GM21447 (cell line): ENCODE measurements at regions not wholly inside any gene's neighbourhood (a gene's known extent, or its start where the extent isn't known, plus 50 kb on each side); places are given as distances from the start of the nearest gene placed in this dataset.

Experiments used
- ATAC-seq: cut with Tn5 transposase; IDR thresholded peaks from one replicate; pipeline ENCODE4 v1.9.1; 2021; ENCODE audit not compliant: unreplicated experiment

DNA sequence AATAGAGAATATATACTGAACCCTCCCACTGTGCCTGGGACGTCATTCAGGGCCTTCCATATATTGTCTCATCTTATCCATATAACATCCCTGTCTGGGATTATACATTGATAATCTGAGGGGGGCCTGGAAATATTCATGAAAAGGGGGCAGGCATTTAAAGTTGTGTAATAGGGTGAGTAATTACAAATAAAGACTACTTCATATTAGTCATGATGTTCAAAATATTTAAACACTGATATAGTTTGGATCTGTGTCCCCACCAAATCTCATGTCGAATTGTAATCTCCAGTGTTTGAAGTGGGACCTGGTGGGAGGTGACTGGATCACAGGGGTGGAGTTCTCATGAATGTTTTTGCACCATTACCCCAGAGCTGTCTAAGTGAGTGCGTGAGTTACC, 97.8 kb downstream of the AQP9 start:
- no peak for ATAC-seq

DNA sequence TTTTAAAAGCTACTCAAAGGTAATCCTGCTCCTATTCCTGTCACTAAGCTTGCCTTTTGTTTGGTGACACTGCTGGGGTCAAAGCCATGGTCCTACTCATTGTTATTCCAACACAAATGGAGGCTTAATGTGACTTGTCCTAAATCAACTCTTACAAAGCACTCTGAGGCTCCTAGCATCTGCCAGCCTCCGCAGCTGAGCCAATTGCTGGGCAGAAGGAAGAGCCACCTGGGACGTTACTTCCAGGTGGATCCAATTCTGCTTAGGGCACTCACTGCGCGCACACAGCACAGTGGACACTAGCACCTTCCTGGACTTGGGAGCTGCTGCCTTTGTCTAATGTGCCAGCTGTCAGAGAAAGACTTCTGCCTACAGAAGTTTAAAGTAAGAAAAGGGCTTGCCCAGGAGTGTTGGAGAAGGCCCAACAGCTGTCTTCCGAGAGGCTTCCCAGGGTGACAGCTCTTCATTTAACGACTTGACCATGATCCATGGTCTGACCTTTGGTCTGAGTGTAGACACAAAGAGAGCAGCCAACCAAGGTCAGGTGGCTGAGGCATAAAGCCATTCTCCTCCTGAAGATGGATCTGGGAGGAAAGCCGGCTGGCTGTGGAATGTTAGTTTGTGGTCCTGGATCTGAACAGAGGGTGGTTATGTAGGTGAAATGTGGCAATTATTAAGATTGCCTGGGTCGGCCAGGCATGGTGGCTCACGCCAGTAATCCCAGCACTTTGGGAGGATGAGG, 102.2 kb downstream of the AQP9 start:
- ATAC-seq, result no peak

DNA sequence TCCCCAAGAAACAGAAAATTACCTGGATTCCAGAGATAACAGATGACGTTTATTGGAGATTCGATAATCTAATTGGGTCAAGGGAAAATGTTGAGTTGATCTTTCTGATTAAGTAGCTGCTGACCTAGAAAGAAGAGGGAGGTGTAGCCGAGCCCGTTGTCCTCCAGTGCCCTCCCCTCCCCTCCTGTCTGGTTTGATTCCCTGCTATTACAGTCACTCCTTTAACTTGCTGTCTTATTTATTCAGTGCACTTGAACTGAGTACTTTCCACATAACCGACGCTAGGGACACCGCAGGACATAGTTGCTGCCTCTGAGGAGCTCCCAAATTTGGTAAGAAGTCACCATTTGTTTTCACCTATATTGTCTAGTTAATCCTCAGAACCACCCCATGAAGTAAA, 103.7 kb downstream of the AQP9 start:
- no peak for ATAC-seq

DNA sequence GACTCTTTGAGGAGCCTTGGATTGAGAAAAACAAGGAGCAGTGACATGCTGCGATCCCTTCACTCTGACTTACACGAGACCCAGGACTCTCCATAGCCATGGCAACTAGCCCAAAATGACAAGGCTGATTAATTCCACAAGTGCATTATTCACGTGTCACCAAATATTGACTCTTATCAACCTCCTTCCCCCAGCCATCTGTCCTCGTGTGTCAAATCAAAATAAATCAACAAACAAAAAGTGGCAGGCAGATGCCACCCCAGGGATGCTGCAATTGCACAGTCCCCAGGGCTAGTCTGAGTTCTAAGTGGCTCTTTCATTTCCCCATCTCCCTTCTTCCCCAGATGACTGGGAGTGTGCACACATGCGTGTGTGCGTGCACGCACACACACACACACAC, 104.9 kb downstream of the AQP9 start:
- no peak for ATAC-seq

DNA sequence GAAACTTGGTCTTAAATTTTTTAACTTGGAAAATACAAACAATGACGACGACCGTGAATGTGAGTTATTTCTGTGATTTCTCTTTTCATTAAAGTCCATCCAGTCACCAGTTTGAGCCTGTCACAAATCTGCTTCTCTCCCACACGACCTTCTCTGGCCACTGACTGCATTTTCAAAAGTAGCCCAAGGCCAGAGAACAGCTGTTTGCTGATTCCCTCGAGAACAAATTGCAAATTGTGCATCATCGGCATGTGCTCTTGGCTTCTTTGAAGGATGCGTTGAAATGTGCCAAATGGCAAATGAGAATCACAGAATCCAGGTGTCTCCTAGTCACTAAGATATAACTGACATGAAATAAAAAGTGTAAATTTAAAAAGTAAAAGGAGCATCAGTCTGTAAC, 106.4 kb downstream of the AQP9 start:
- ATAC-seq, result no peak

DNA sequence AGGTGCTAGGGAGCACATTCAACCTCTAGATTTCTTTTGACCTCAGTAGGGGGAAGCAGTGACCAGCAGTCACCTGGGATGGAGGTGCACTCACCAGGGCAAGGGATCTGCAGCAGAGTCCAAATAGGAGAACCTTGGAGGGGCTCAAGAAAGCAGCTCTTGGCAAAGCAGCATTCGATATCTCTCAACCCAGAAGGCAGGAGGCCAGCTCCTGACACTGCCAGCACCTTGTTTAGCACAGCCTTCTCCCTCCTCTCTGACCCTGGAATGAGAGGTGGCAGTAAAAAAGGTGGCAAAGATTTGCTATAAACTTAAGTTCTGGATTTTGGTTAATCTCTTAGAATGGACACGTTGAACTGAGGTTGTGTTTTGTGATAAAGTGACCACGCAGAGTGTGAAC, 107.9 kb downstream of the AQP9 start:
- ATAC-seq, result no peak

DNA sequence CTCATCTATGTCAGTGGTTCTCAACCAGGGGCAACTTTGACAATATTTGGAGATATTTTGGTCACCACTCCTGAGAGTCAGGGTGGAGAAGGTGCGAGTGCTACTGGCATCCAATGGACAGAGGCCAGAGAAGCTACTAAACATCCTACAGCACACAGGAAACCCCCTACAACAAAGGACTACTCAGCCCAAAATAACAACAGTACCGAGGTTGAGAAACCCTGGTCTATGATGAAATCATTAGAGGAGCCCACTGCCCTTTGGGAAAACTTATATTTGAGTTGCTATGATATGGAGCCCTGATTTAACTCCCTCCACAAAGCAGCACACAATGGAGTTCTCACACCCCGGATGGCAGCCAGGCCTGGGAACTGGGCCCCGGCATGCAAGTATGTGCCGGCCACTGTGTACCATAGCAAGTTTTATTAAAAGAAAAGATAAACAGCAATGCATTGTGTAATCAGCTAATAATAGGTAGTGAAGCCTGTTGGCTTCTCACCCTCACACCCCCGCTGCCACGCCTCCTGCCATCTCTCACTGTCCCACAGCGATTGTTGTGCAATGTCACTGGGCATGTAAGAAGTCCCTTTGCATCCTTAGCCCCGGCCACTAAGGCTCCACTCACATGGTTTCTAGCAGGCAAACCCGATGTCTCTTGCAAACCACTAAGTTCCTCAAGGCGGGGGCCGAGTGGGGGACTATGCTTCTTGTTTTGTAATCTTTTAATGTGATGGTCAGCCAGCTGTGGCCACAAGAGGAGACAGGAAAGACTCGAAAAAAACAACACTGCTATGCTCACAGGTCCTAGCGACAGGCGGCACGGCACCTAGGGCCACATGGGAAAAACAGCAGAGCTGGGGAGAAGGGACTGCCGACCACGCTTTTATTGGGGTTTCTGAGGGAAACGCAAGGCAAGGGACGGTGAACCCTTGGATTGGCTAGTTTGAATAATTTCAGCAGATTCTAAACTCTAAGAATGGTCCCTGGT, 110.0 kb downstream of the AQP9 start:
- no peak for ATAC-seq

DNA sequence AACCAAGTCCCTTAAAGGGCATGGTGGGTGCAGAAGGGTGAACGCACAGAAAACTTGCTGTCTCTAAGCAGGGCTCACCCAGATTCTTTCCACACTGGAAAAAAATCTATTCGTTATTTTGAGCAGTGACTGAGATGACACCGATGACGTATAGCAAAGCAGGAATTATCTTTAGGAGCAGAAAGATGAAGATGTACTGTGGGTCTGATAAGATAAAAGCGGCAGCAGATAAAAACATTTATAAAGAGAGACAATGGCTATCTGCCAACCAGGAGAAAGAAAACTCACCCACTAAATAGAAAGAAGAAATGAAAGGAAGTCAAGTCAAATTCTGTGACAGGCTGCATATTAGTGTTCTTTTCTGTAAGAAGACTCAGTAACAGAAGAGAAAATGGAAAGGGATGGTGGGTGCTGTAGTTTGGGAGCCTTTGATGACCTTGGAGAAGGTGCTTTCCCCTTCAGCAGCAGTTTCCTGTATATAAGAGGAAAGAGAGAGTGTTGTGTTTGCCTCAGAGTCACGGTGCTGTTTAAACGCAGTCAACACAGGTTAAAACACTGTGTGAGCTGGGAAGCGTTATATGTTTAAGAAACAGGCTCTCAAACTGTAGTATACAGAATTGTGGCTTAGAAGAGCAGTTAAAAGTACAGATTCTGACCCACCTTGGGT, 111.6 kb downstream of the AQP9 start:
- ATAC-seq, result no peak

DNA sequence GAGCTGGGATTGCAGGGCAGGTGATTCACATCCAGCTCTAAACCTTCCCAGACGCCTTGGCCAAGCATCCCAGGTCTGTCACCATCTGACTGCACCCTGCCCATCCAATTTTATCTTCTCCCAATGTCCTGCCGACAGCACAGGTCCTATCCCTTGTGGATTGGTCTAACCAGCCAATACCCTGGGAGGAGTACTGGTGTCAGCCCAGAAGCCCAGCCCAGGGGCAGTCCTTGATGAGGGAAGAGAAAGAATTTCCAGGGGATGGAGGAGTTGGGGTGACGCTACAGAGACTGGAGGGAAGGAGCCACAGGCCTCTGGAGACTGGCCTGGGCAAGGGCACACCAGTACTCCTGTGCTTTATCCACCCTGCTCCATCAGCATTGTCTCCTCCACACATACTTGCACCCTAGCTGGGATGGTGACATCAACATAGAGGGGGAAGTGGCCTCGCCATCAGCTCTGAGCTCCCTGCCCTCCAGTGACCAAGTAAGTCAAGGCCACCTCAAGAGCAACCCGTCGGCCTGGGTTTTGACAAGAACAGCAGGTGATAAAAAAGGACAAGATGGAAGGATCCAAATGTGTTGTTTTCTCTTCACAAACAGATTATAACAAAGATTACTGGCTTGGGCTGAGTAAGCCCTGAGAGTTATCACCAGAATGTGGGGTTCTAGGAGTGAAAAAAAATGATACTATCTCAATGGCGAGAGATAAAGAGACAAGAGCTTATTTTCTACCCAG, 114.6 kb downstream of the AQP9 start:
- ATAC-seq, result no peak

DNA sequence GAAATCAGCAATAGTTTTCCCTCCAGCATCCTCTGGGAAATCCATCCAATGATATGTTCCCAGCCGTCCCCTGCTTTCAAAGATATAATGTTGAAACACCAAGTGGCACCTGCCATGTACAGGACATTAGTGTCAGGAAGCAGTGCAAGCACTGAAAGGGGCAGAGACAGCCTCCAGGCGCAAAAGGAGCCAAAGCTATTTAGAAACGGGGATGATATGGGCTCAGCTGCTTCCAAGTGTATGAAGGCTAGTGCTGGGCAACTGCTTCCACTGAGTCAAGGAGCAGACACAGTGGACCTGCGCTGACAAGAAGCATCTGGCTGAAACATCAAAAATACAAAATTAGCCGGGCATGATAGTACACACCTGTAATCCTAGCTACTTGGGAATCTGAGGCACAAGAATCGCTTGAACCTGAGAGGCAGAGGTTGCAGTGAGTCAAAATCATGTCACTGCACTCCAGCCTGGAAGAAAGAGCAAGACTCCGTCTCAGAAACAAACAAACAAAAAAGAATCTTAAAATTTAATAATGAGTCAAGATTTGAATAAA, 119.7 kb downstream of the AQP9 start:
- ATAC-seq, result no peak

DNA sequence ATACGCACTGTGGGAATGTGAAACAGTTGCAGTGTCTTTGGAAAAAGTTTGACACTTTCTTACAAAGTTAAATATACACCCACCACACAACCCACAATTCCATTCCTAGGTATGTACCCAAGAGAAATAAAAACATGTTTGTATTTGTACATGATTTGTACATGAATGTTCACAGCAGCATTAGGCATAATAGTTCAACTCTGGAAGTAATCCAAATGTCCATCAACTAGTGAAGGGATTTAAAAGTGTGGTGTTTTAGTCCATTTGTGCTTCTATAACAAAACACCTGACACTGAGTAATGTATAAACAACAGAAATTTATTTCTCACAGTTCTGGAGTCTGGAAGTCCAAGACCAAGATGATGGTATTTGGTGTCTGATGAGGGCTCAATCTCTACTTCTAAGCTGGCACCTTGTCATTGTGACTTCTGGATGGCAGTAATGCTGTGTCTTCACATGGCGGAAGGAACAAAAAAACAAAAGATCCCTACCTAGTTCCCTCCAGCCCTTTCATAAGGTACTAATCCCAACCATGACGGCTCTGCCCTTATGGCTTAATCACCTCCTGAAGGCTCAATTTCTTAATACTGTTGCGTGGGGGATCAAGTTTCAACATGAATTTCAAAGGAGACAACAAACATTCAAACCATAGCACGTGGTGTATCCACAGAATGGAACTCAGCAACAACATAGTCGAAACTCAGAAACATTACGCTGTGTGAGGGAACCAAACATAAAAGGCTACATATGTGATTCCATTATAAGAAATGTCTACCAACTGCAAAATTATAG, 120.5 kb downstream of the AQP9 start:
- ATAC-seq, result no peak

DNA sequence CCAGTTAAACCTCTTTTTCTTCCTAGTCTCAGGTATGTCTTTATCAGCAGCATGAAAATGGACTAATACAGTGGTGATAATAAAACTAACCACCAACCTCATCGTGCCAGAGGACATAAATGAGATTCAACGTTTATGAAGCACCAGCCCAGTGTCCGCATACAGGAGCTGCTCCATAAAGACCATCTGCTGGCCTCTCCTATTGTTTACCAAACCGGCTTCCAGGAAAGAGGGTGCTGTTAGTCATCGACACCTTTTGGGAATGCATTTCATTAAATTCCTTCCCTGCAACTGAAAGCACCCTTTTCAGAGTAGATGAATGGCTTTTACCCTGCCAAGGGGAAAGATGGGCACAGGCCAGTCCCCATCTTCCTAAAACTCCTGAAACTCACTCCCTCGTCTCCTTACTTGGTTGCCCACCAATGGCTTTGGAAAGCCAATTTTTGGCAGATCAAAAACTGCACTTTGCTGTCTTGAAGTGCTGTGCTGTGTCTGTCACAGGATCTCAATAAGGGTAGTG, 122.1 kb downstream of the AQP9 start:
- no peak for ATAC-seq

DNA sequence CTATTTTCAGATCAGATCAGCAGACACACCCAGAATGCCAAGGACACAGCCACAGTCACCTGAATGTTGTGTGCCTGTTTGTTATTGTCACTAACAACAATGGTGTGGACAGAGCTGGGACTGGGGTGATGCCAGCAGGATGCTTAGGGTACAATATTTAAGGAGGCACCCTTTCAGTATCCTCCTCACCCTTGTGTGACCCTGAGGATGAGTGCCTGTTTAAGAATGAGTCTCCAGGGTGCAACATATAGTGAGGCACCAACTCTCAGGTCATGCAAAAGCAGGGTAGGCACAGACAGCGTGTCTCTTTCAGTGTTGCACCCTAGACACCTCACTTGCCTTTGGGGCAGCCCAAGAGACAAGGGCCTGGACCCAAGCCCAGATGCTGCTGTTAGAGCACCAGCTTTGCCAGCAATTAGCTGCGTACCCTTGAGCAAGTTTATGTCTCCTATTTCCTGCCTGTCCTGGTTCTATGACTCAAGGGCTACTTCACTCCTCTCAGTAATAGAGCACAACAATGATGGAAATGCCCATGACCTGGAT, 122.6 kb downstream of the AQP9 start:
- no peak for ATAC-seq

DNA sequence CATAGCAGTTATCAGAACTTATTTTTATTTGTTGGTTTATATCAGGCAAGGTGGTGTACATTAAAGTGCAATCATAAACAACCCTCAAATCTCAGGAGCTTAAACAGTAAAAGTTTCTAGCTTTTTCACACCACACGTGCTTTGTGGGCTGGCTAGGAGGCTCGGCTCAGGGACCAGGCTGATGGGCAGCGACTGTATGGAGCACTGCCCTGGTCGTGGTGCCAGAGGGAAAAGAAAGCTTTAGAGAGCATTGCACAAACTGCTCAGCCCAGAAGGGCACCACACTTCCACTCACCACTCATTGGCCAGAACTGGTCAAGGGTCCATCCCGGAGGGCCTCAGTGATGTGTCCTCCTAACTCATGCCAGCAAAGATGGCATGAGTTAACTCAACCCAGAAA, 123.2 kb downstream of the AQP9 start:
- ATAC-seq, result no peak

DNA sequence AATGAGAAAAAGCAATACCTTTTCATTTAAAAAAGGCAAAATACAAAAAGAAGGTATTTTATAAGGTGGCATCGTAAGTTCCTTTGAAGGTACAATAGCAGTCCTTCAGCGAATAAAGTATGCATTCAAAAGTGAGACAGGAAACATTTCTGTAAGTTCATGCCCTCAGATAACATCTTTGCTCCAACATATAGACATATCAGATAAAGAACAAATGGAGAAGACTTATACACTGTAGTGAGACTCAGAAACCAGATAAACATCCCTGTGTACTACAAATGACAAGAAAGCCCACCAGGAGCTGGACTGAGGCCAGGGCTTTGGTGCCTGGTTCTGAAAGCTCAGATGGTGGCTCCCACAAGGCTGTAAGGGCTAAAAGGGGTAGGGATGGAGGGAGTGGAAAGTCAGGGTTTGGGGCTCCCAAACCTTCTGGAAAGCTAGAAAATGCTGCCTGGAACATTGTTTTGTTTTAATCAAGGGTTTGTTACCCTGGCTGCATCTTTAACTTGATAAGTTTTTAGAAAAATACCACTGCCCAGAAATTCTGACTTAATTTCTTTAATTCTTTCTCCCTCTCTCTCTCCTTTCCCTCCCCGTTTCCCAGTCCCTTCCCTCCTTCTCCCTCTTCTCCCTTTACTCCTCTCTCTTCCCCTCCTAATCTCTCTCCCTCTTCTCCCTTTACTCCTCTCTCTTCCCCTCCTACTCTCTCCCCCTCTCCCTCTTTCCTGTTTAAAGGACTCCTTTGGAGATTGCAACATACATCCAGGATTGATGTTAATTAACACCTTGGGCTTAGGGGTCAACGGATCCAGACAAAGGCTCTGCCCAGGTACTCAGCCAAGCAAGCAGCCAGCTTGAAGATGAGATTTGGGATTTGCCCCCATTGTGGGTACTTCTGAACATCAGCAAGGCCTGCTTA, 126.1 kb downstream of the AQP9 start:
- no peak for ATAC-seq

DNA sequence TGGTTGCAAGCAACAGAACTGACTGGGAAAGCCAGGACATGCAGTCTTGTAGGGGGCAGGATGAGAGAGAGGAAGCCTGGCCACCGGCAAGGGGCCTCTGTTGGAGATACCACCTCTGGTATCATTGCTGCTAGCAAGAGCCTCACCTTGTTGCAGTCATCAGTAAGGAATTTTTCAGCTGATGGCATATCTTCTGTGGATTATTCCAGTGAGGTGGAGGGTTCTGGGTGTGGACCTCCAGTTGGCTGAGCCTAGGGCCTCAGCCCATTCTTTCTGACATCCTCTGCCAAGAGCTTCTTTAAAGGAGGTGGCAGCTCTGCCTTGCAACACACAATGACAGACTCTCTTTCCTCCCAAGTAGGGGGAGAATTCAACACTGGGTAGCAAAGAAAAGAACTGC, 128.9 kb downstream of the AQP9 start:
- ATAC-seq, result no peak

DNA sequence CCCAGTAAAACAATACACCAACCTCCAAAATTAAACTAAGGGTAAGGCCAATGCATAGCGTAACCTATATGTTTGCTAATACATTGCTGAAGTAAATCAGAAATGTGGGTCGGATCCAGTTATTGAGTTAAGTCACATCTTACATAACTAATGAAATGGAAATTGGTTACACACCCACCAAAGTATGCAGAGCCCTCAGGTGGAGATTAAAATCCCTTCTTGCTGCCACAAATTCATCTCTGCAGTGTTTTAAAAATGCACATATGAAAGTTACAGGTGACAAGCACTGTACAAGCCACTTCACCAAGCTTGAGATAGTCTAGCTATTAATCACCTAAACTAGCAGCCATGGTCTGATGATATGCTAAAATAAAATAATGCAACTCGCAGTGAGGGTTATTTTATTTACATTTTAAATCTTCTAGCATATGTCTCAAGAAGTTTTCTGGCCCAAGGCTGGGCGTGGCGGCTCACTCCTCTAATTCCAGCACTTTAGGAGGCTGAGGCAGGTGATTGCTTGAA, 130.6 kb downstream of the AQP9 start:
- no peak for ATAC-seq
